CD4-positive, alpha-beta T cell treated with Interleukin-4 for 4 hours (primary cell): ENCODE measurements at regions not wholly inside any gene's neighbourhood (a gene's known extent, or its start where the extent isn't known, plus 50 kb on each side); places are given as distances from the start of the nearest gene placed in this dataset.
"Not testable (repeated sequence)": the region's sequence is repeated elsewhere in the genome, so short reads cannot be mapped to it uniquely, and the experiment has no call there.

Experiments used
- DNase-seq: peaks from one replicate; pipeline ENCODE4 v3.0.0-alpha.2; 2020

DNA sequence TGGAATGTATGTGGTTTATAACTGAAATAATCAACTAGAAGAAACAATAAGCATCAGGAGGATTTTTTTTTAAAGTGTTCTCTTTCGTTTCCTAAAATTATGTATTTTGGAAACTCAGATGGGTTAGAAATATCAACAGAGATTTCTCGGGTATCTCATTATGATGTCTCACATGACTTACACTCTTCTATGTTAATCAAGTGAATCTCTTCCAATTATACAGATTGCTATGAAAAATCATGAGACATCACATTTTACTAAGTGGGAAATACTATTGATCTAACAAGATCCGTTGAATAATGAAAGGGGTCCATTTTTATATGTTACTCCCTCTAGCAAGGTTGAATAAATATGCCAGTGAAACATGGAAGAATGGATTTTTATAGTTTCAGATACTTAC is 54.7 kb upstream of the NRIP1 start:
- DNase-seq = no peak

DNA sequence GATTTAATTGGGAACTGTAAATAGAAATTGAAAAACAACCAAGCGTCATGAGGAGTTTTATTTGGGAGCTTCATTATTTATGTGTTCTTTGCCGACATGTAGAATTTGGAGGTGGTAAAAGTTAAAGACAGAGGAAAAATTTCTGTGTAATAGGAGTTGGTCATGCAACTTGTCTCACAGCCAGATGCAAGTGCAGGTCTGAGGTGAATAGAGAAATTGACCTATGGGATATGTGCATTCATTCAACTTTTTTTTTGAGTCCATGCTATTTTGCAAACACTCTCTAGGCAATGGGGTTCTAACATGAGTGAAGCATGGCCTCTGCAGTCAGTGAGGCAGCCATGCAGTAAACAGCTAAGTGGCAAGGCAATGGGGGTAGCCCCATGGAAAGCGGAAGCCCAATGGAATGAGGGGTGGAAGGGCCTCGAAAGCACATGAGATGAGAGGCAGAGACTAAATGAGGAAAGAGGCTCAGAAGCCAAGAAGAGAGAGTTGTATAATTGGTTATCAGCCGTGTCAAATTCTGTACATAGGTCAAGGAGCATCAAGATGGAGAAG is 56.4 kb upstream of the NRIP1 start:
- no peak for DNase-seq

DNA sequence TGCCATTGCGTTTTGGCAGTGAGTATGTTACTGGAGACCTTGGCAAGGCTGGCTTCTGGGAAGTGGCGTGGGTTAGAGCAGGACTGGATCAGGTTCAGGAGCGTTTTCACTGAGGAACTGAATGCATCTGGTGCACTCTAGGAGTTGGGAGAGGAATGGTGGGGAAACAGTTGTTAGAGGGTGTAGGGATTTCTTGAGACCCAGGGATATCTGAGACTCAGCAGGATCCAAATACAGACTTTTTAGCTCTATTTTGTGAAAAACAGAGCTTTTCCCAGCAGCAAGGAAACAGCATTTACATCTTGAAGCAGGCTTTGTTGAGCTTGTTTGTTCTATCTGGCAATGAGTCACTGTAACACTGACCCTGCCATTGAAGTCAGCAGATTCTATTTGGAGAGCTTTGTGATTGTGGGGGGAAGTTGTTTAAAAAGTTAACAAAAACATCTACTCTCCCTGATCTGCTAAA is 56.9 kb upstream of the NRIP1 start:
- DNase-seq = no peak

DNA sequence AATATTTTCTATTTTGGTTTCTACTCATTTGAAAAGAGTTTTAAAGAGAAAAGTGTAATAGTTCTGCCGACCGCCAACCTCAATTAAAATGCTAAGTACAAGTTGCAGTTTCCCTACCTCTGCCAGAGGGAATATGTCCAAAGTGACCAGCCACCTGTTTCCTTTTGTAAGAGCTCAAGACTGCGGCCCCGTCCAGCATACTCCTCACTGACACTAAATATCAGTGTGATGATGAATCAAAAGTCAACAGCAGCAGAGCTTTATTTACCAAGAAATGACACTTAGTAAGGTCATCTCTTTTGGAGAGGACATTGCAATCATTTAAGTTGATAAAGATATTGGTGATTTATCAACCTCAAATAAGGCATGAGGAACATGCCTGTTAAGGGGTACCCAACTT is 57.4 kb upstream of the NRIP1 start:
- no peak for DNase-seq

DNA sequence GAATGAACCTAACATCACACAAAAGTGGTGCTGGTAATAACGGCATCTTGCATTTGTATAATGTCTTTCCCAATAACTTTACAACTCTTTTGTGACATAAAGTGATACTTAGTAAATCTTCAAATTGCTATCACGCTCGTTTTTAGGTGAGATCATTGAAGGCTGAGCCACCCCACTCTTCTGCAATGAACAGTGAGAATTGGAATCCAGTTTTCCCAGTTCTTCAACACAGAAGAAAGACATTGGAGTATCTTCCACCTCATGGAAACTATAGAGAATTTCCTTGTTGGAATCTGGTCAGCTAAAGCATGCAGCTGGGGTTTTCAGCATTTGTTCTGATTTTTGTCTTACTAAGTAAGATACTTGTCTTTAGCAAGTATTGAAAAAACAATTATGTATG is 59.9 kb upstream of the NRIP1 start:
- DNase-seq = no peak

DNA sequence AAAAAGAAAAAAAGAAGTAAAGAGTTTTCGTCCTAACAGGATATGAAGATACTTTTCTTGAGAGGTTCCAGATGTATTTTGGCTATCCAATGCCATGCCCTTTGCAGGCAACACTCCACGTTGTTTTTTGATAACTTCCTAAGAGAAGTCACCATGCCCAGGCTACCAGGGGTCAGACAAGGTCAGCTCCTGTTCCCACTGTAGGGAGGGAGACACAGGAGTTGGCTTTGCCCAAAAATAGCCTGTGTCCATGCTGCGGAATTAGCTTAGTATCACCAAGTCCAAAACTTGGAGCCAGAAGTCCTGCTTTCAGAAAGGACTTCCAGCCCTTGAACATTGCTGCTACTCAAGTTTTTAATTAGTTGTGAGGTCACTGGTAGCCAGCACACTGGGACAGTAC is 62.1 kb upstream of the NRIP1 start:
- DNase-seq = no peak

DNA sequence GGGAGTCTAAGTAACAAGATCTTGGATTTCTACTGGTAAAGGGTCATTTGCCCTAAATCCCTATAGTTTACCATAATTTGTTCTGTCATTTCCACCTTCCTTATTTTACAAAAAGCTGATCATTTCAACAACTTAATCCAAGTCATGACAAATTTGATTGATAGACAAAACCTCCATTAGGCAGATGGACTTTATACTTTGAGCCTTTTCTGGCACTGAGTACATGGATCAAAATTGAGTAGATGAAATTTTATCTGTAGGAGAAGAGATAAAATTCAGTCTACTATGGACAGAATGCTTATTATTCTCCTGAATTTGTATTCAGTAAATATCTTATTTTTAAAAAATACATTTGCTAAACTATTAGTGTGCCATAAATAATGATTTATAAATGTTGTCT is 62.6 kb upstream of the NRIP1 start:
- no peak for DNase-seq

DNA sequence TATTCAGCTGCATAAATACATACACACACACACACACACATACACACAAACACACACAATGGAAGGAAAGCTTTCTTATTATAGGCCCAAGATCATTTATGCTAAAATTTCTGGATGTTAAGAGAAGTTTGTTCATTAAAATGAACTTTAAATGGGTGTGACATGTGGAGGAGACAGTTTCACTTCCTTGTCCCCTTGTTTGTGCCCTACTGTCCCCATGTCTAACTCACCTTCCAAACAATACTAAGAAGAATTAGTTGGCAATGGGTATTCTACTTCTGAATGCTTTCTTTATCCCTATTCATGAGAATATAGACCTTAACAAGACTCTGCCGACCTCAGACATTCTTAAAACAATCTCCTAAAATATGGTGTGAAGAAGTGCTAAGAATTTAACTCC is 63.5 kb upstream of the NRIP1 start:
- no peak for DNase-seq

DNA sequence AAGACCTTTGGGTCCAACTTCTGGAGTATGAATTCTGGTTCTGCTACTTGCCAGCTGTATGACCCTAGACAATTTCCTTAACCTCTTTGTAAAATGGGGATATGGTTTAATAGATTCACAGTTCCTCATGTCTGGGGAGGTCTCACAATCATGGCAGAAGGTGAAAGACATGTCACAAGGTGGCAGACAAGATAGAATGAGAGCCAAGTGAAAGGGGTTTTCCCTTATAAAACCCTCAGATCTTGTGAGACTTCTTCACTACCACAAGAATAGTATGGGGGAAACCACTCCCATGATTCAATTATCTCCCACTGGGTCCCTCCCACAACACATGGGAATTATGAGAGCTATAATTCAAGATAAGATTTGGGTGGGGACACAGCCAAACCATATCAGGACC is 63.9 kb upstream of the NRIP1 start:
- DNase-seq = not testable (repeated sequence)

DNA sequence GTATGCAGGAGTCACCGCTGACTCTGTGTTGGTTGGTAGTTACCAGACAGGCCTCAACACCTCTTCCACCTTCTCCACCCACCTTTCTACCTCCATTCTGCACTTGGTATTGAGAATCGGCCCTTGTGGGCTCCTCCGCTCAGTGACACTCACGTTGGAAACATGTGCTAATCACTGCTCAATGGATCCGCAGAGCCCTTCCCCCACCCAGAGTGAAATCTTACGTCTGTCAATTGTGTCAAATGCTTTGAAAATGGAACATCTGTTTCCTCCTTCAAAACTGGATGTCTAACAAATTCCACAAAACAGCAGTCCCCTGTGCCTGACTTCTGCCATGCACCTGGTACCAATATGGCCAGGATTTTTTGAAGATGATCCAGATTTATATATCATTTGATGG is 65.5 kb upstream of the NRIP1 start:
- no peak for DNase-seq

DNA sequence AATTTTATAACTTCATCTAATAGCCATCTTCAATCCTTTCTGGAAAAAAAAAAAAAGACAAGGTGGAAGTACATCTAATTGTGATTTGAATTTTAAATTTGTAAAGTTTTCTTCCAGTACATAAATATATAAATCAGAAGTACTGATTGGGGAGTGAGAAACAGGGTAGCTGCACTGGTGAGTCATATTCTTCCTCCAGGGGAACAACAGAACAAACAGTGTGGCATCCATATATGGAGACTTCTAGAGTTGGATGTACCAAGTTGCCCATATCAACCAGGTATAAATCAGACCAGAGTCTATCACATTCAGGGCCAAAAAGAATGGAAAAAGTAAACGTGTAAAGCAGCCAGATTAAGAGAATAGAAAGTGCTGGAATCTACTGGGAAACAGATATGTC is 66.0 kb upstream of the NRIP1 start:
- no peak for DNase-seq

DNA sequence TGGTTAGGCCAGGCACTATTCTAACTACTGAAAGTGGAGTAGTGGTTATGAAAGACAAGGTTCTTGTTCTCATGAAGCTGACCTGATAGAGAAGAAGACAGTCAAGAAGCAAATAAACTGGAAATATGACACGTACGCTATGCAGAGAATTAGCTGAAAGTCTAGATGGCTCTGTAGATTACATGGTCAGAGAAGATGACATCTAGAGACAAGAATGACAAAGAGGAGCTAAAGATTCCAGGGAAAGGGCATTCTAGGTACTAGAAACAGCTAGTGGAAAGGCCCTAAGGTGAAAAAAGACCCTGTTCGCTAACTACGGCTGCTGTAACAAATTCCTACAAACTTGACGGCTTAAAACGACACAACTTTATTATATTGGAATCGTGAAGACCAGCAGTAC is 68.0 kb upstream of the NRIP1 start:
- no peak for DNase-seq

DNA sequence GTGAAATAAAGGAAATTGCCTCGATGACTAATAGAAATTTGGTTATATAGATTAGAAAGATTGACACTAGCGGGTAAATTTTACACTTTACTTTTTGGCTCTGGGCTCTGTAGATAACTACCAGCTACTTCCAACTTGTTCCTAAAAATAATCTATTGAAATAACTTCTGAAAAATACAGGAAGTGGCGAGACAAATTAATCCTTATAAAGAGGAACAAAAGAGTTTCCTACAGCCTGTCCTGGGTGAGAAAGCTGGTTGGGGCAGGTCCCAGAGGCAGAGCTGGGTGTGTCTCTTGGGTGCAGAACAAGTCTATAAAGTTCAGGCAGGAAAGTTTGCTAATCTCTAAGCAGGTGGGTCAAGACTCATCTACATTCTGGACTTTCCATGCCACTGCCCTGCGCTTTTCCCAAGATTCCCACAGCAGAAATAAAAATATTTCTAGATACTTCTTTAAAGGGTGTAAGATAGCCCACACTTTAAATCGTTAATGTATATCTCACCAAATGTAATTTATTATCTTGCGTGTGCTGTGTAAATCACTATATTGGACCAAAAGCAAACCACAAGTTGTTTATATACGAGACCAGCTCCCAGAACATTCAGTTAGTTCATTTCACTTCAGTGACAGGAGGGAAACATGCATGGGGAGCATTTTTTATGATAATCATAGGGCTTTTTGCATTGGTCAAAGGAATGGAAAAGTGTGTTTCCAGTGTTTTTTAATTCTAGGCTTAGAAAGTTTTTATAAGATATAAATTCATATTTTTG is 70.1 kb upstream of the NRIP1 start:
- DNase-seq = no peak

DNA sequence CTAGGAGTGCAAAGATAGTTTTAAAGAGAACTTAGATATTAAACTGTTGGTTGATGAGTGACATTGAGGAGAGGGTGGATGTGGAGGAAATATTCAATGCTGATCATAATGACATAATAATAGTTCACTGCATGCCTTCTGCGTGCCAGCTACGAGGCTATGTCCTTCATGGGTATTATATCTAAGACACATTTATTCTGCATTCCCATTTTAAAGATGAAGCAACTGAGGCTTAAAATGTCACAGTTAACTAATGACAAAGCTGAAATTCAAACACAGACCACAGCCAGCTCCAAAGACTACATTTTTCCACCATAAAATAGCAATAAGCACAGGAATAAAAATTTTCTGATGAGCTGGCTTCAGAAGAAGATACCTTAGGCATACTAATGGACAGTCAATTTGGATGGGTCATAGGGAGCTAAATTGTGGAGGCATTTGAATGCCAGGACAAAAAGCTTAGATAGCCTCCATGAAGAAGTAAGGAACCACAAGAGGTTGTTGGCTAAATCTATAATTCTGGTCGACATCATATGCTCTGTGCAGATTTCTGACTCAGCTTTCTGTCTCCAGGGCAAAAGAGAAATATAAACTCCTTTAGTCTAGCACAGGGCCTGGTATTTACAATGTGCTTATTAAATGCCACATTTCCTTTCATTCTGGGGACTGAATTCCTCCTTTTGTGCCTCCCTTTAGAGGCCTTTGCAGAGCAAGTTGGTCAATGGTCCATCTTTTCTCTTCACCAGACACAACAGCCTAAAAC is 71.2 kb upstream of the NRIP1 start:
- DNase-seq = no peak

DNA sequence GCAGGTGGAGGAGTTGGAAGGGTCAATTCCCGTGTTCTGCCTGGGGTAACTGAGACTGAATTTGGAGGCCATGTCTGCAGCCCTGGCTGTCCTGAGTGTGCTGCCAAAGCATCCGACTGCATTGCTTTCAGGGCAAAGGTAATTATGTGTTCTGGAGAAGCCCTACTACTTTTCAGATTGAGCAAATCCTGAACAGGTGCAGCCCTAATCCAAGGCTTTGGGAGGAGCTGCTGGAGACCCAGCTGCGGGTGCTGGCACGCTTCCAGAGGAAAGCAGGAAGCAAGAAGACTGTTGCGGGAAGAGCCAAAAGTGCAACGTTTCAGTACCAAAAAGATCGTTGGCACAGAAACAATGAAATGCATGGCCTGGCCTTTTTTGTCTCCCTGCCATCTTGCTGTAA is 73.7 kb upstream of the NRIP1 start:
- DNase-seq = no peak

DNA sequence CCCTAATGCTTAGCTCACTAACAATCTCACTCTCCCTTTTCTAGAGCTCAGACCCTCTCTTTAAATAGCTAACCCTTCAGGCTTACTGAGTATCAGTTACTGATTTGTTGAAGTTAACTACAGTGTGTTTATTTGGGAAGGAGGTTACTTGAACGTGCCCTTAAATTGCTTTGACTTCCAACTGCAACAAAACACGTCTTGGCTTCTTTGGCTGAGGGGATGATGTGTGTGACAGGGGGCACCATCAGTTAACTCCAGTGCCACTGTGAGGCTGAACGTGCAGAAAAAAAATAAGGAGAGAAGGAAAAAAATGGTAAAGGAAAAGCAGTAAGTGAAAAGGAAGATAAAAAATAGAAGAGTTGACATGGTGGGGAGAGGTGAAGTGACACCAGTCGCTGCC is 75.1 kb upstream of the NRIP1 start:
- no peak for DNase-seq

DNA sequence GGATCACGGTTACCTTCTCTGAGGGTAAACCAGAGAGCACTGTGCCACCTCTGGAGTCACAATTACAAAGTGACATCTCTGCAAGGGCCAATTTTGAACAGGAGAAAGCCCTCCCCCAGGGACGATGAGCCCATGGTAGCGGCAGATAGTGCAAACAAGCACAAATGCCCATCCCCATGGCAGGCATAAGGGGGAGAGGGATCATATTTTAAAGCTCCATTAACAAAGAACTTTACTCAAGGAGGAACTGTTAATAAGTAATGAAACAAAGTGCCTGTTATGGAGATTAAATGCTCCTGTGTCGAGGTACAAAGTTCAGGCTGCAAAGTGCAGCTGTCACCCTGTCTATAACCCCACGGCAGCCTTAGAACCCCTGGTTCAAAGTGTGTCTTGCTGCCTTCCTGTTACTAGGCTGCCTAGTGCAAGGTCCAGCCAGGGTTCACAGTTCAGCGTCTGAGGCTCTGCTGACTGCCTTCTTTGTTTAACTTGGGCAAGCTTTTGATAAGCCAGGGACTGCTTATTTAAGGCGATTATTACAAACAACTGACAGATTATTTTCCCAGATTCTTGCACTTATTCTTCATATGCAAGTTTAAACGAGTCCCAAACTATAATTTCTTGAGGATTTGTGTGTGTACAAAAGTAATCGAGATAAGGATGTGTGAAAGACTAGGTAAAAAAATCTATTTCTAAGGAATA is 75.7 kb upstream of the NRIP1 start:
- no peak for DNase-seq

DNA sequence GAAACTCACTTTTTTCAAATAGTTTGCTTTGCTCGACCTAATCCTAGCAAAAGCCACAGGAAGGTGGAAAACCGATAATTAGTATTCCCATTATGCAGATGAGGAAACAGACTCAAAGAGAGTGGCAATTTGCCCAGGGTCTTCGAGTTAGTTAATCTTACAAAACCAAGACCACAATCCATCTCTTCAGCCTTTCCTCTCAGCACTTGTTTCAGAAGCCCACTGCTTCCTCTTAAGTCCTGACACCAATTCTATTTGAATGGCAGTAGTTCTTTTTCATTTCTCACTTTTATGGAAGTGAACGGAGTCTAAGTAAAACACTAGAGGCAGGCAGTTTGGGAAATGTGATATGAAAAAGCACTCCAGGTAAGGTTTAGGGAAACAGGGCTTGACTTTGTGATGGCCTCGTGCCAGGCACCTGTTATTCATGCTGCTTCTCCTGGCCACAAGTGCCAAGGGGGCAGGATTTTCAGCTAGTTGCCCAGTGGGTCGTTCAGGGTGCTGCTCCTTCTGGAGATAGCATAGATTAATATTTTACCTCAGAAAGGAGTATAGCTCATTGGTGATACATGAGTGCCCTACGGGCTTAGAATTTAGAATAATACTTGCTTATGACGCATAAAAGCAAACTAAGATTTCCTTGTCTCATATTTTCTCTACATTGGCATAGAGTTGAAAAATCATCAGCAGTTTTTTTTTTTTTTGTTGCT is 76.6 kb upstream of the NRIP1 start:
- no peak for DNase-seq

DNA sequence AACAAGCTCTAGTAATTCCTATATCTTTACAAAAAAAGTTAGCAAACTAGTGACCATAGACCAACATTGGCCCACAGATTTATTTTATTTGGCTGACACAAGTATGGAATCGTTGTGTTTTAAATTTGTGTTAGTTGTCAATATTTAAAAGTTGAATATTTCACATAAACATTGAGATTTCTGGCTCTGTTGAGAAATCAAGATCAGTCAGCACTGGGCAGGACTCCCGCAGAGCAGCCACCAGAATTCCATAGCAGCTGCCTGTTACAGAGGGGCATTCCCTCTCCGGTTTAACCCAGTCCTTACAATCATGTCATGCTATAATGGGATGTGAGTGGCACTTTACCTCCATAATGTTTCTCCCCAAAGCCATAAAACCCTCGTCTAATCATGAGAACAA is 79.2 kb upstream of the NRIP1 start:
- no peak for DNase-seq

DNA sequence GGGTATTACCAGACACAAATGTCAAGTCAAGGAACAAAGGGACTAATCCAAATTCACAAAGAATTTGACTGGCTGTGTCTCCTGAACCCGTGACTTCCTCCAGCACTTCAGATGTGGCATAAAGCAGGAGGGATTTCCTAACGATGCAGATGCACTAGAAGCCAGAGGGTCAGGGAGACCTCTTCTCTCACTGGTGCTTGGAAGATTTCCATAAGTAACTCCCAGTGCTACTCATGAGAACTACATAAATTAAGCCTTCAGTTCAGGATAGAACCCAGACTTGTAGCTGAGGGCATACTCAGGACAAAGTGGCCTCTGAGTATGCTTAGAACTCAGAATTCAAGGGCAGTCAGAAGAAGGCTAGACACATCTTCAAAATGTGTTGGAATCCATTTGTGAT is 83.6 kb upstream of the NRIP1 start:
- no peak for DNase-seq

DNA sequence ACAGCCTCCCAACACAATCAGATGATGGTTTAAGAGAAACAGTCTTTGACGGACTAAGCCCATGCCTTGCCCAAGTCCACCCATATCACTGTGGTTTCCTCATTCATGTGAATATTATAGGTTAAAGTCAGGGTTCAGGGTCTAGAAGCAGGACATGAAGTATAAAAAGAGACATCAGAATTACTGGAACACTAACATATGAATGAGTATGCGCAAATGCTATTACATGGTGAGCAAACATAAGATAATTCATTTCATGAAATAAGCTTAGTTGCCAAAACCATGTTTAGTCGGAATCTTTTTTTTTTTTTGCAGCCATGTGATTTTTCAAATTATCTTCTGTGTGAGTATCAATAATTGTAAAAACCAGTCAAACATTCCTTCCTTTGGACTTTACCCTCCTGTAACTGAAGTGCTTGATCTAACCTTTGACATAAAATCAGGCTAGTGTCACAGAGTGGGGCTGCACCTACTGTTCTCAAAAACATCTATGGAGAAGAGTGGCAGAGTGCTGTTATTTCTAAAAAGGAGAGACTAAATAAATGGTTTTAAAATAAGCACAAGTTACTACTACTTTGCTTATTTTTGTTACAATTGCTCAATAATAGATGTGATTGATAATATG is 84.9 kb upstream of the NRIP1 start:
- DNase-seq = no peak

DNA sequence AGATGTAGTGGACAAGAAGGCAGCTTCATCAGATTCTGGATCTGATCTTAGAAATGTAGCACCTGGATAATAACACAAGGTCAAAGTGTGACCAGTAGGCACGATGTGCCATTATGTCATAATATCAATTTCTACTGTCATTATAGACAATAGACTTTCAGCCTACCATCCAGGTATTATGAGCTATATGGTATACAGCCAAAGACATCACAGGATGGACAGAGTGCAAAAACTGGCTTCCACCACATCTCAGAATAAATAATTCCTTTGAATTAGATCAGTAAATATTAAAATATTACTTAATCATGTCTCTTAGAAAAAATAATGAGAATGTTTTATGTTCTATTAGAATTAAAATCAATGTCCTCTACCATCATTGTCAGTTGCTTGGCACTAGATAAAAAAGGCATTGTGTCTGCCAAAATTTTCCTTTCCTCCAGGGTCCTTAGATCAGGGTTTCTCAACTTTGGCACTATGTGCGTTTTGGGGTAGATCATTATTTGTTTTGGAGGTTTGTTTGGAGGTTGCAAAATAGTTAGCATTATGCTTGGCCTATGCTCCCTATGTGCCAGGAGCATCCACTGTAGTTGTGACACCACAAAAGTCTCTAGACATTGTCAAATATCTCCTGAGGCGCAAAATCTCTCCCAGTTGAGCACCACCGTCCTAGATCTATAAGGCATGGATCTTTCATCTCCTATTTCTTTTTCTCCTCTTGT is 86.7 kb upstream of the NRIP1 start:
- no peak for DNase-seq
